GM12874 (cell line): ENCODE measurements at regions not wholly inside any gene's neighbourhood (a gene's known extent, or its start where the extent isn't known, plus 50 kb on each side); places are given as distances from the start of the nearest gene placed in this dataset.

ENCODE experiments used
- CTCF ChIP-seq: IDR thresholded peaks from 2 replicates; pipeline ENCODE4 v1.5.1; 2011; ENCODE audit warnings: low read depth, mild to moderate bottlenecking, control low read depth, low read length, moderate library complexity; ENCODE audit not compliant: insufficient read depth

- no peak for TF ChIP-seq CTCF
Observed at GRCh38 chr6:165855856-165856255, 192.8 kb upstream of the PDE10A start.

GRCh38 chr6:165854863-165855593 is 192.0 kb upstream of the PDE10A start:
- TF ChIP-seq CTCF = no peak

- TF ChIP-seq CTCF = no peak
Observed at GRCh38 chr6:165854061-165854862, 191.2 kb upstream of the PDE10A start.

- no peak for TF ChIP-seq CTCF
Observed at GRCh38 chr6:165852676-165853075, 189.6 kb upstream of the PDE10A start.

GRCh38 chr6:165850434-165851019 is 187.5 kb upstream of the PDE10A start:
- TF ChIP-seq CTCF = peak; percentile 92

- TF ChIP-seq CTCF = no peak
Observed at GRCh38 chr6:165849534-165850430, 186.7 kb upstream of the PDE10A start.
